Mesenchymal stem cell (in vitro differentiated cells and primary cell): ENCODE measurements at regions not wholly inside any gene's neighbourhood (a gene's known extent, or its start where the extent isn't known, plus 50 kb on each side); places are given as distances from the start of the nearest gene placed in this dataset.

Experiments
- DNase-seq: peaks from one replicate; pipeline ENCODE4 v3.0.0-alpha.2; 2013
- H2AFZ ChIP-seq: one replicate; pipeline ENCODE4 v1.6.1; 2013; ENCODE audit warnings: low read depth, mild to moderate bottlenecking, control low read depth, inconsistent platforms, low read length, moderate library complexity
- H2AK5ac ChIP-seq: 2 replicates; pipeline ENCODE4 v1.6.1; 2013; ENCODE audit warnings: low read length, moderate library complexity, mild to moderate bottlenecking, inconsistent platforms; ENCODE audit not compliant: severe bottlenecking
- H2BK120ac ChIP-seq: one replicate; pipeline ENCODE4 v1.6.1; 2013; ENCODE audit warnings: low read depth, mild to moderate bottlenecking, inconsistent platforms, low read length, moderate library complexity
- H2BK12ac ChIP-seq, 2 experiments: one replicate each; pipeline ENCODE4 v1.6.1; 2013; ENCODE audit warnings: inconsistent platforms in 2 of 2, low read length in 2 of 2, mild to moderate bottlenecking in 2 of 2, moderate library complexity in 2 of 2, control low read depth in 1 of 2
- H2BK15ac ChIP-seq: one replicate; pipeline ENCODE4 v1.6.1; 2013; ENCODE audit warnings: mild to moderate bottlenecking, low read depth, inconsistent platforms; ENCODE audit not compliant: poor library complexity, severe bottlenecking
- H2BK5ac ChIP-seq: 2 replicates; pipeline ENCODE4 v1.6.1; 2013; ENCODE audit warnings: low read depth, mild to moderate bottlenecking, low read length, control low read depth, inconsistent platforms; ENCODE audit not compliant: poor library complexity, severe bottlenecking
- H3K14ac ChIP-seq, 2 experiments: one replicate each; pipeline ENCODE4 v1.6.1; 2013; ENCODE audit warnings: inconsistent platforms in 2 of 2, low read length in 2 of 2, control low read depth in 1 of 2, mild to moderate bottlenecking in 1 of 2, moderate library complexity in 1 of 2
- H3K18ac ChIP-seq, 2 experiments: one replicate each; pipeline ENCODE4 v1.6.1; 2013; ENCODE audit warnings: inconsistent platforms in 2 of 2, low read length in 2 of 2, control low read depth in 1 of 2, low read depth in 1 of 2, mild to moderate bottlenecking in 1 of 2
- H3K23ac ChIP-seq, 2 experiments: one replicate each; pipeline ENCODE4 v1.6.1; 2013; ENCODE audit warnings: inconsistent platforms in 2 of 2, low read length in 2 of 2, mild to moderate bottlenecking in 2 of 2, moderate library complexity in 2 of 2, control low read depth in 1 of 2
- H3K27ac ChIP-seq: 2 replicates; pipeline ENCODE4 v1.5.1; 2013; ENCODE audit warnings: mild to moderate bottlenecking, moderate library complexity, low read length, control low read depth, inconsistent platforms; ENCODE audit not compliant: poor library complexity, severe bottlenecking
- H3K27me3 ChIP-seq, 2 experiments: 2 replicates each; pipeline versions ENCODE4 v1.6.1 to v1.7.0; 2013; ENCODE audit warnings: low read length in 2 of 2, mild to moderate bottlenecking in 2 of 2, moderate library complexity in 2 of 2, control low read depth in 1 of 2, inconsistent platforms in 1 of 2; ENCODE audit not compliant: control insufficient read depth in 1 of 2, insufficient read depth in 1 of 2
- H3K36me3 ChIP-seq, 2 experiments: 2 replicates each; pipeline versions ENCODE4 v1.6.1 to v1.7.0; 2013; ENCODE audit warnings: low read length in 2 of 2, control low read depth in 1 of 2, inconsistent platforms in 1 of 2, low read depth in 1 of 2, mild to moderate bottlenecking in 1 of 2; ENCODE audit not compliant: insufficient read depth in 2 of 2, control insufficient read depth in 1 of 2
- H3K4ac ChIP-seq, 2 experiments: one replicate each; pipeline ENCODE4 v1.6.1; 2013; ENCODE audit warnings: inconsistent platforms in 2 of 2, low read length in 2 of 2, mild to moderate bottlenecking in 2 of 2, moderate library complexity in 2 of 2, control low read depth in 1 of 2, low read depth in 1 of 2
- H3K4me1 ChIP-seq: 2 replicates; pipeline ENCODE4 v1.6.1; 2013; ENCODE audit warnings: low read depth, low read length, control low read depth; ENCODE audit not compliant: control insufficient read depth, insufficient read depth
- H3K4me2 ChIP-seq: 2 replicates; pipeline ENCODE4 v1.6.1; 2013; ENCODE audit warnings: low read length, mild to moderate bottlenecking, inconsistent platforms; ENCODE audit not compliant: poor library complexity, severe bottlenecking
- H3K4me3 ChIP-seq, 2 experiments: 2 replicates each; pipeline versions ENCODE4 v1.5.1 to v1.7.0; 2013; ENCODE audit warnings: low read length in 2 of 2, mild to moderate bottlenecking in 2 of 2, control low read depth in 1 of 2, low read depth in 1 of 2; ENCODE audit not compliant: insufficient read depth in 1 of 2
- H3K79me1 ChIP-seq: replicated peaks from 2 replicates; pipeline ENCODE4 v1.6.1; 2013; ENCODE audit warnings: mild to moderate bottlenecking, control low read depth, low read length, inconsistent platforms; ENCODE audit not compliant: poor library complexity, severe bottlenecking
- H3K9ac ChIP-seq: 2 replicates; pipeline ENCODE4 v1.7.0; 2013; ENCODE audit warnings: mild to moderate bottlenecking, low read length, moderate library complexity
- H3K9me3 ChIP-seq: 2 replicates; pipeline ENCODE4 v1.7.0; 2013; ENCODE audit warnings: mild to moderate bottlenecking, low read length; ENCODE audit not compliant: control insufficient read depth
- H4K8ac ChIP-seq: one replicate; pipeline ENCODE4 v1.6.1; 2013; ENCODE audit warnings: inconsistent platforms, mild to moderate bottlenecking, low read length, moderate library complexity
- H4K91ac ChIP-seq: one replicate; pipeline ENCODE4 v1.6.1; 2013; ENCODE audit warnings: mild to moderate bottlenecking, low read length, inconsistent platforms
- whole genome bisulfite sequencing: methylation state at CpG from one replicate; pipeline ENCODE4 v1.1.7; 2013; ENCODE audit warnings: mixed read lengths; 5-methylcytosine and 5-hydroxymethylcytosine counted together

DNA sequence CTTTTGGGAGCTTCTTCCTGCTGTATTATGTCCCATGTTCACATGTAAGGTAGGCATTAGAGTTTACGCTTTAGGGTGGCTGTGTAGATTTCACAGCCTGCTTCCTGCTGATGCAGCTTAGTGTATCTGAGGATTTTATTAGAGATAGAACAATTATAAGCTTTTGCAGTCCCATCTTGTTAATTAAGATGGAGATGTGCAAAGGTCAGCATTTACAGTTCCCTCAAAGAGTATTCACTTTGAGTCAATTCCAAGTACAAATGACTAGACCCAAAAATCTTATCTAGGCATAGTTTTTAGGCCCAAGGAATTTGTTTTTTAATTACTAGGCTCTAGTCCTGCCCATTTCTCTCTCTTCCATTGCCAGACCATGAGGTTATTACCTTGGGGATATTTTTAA lies 239.9 kb upstream of the PHF14 start:
- H2AFZ ChIP-seq: no peak overlapping the region
- H3K4me3 ChIP-seq: no peak overlapping the region
- H2BK120ac ChIP-seq: no peak overlapping the region
- no peak overlapping the region for H4K8ac ChIP-seq
- no peak overlapping the region for H3K18ac ChIP-seq
- H3K4me2 ChIP-seq: no peak overlapping the region
- no peaks in the 10 kb centered on the region for H3K4me1 ChIP-seq
- H3K27ac ChIP-seq: no peak overlapping the region
- WGBS: 92% methylated on average over 1 of the region's 1 CpG
- H2BK15ac ChIP-seq: no peak overlapping the region
- H4K91ac ChIP-seq: no peak overlapping the region
- H2BK12ac ChIP-seq: no peak overlapping the region
- no peak overlapping the region for H3K9ac ChIP-seq
- H3K23ac ChIP-seq: no peak overlapping the region
- H2AK5ac ChIP-seq: no peak overlapping the region
- no peaks in the 10 kb centered on the region for H3K36me3 ChIP-seq
- no peak overlapping the region for H3K4ac ChIP-seq
- no peaks in the 10 kb centered on the region for H3K27me3 ChIP-seq
- no peak overlapping the region for H3K14ac ChIP-seq
- DNase-seq: no peak
- H3K9me3 ChIP-seq: peaks cover 14% of the 10 kb centered on the region
- no peaks in the 10 kb centered on the region for H3K79me1 ChIP-seq
- H2BK5ac ChIP-seq: no peak overlapping the region

DNA sequence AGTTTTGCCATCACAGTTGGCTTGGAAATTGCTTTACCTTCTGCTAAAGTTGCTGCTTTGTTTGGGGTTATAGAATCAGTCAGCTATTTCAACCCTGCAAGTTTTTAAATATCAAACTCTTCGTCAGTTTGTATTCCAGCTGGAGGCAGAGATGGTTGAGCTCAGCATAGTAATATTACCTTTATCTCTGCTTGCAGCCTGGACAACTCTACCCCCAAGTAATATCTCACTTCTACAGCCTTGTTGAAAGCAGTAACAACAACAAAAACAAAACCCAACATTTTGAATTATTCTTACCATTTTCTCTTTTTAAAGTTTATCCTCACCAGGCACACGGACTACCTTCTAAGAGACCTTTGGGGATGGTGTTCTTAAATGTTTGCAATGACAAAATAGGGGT lies 239.1 kb upstream of the PHF14 start:
- Histone ChIP-seq H3K9ac (no peak overlapping the region), H3K36me3 (no peaks in the 10 kb centered on the region), H3K23ac (no peak overlapping the region), H3K4ac (no peak overlapping the region), H2BK5ac (no peak overlapping the region), H3K27me3 (no peaks in the 10 kb centered on the region), H4K8ac (no peak overlapping the region), H2AK5ac (no peak overlapping the region), H2BK120ac (no peak overlapping the region), H4K91ac (no peak overlapping the region), H2BK15ac (no peak overlapping the region), H3K79me1 (no peaks in the 10 kb centered on the region), H3K9me3 (peaks cover 14% of the 10 kb centered on the region), H3K4me3 (no peak overlapping the region), H3K4me2 (no peak overlapping the region), H3K27ac (no peak overlapping the region), H3K14ac (no peak overlapping the region), H3K18ac (no peak overlapping the region), H2BK12ac (no peak overlapping the region), H2AFZ (no peak overlapping the region), H3K4me1 (no peaks in the 10 kb centered on the region)
- 61% methylated on average over 2 of the region's 2 CpGs for WGBS
- no peak for DNase-seq

DNA sequence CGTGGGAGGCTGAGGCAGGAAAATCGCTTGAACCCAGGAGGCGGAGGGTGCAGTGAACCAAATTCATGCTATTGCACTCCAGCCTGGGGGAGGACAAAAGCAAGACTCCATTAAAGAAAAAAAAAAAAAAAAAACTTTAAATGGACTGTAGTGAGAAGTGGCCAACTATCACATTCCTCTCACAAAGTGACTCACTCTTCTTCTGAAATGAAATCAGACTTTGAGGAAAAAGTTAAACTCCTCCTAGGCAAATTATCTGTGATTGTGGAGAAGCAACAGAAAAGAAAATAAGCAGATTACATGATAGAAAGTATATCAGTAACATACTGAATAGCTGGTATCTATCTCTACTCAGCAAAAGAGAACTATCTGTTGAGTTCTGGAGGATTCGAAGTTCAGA lies 234.3 kb upstream of the PHF14 start:
- DNase-seq: no peak
- H3K36me3 ChIP-seq: no peaks in the 10 kb centered on the region
- no peak overlapping the region for H4K8ac ChIP-seq
- no peak overlapping the region for H2BK5ac ChIP-seq
- H3K9ac ChIP-seq: no peak overlapping the region
- H2BK12ac ChIP-seq: no peak overlapping the region
- H2BK120ac ChIP-seq: no peak overlapping the region
- H2AFZ ChIP-seq: no peak overlapping the region
- H4K91ac ChIP-seq: no peak overlapping the region
- H2BK15ac ChIP-seq: no peak overlapping the region
- no peak overlapping the region for H3K4me2 ChIP-seq
- H3K23ac ChIP-seq: no peak overlapping the region
- no peaks in the 10 kb centered on the region for H3K79me1 ChIP-seq
- H3K9me3 ChIP-seq: peaks cover 9% of the 10 kb centered on the region
- no peak overlapping the region for H3K27ac ChIP-seq
- H3K4ac ChIP-seq: no peak overlapping the region
- H2AK5ac ChIP-seq: no peak overlapping the region
- H3K18ac ChIP-seq: no peak overlapping the region
- 93% methylated on average over 4 of the region's 4 CpGs for WGBS
- H3K27me3 ChIP-seq: no peaks in the 10 kb centered on the region
- no peaks in the 10 kb centered on the region for H3K4me1 ChIP-seq
- no peak overlapping the region for H3K14ac ChIP-seq
- H3K4me3 ChIP-seq: no peak overlapping the region

DNA sequence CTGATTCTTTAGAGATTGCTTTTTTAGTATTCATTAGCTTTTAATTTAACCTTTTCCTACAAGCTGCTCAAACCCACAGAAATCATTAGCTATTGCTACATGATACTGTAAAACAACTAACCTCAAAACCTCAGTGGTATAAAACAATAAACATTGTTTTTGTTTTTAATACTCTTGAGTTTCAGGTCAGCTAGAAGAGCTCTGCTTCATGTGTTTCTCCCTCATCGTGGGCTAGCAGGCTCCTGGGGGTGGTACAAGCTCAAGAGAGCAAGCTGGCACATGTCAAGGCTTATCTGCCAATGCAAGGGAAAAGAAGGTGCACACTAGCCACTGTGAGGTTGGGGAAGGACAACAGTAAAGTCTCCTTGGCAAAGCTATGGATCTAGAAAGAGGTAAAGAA lies 232.9 kb upstream of the PHF14 start:
- H2AK5ac ChIP-seq: no peak overlapping the region
- no peaks in the 10 kb centered on the region for H3K79me1 ChIP-seq
- DNase-seq: no peak
- H3K27me3 ChIP-seq: no peaks in the 10 kb centered on the region
- H3K9ac ChIP-seq: no peak overlapping the region
- no peak overlapping the region for H3K23ac ChIP-seq
- no peak overlapping the region for H2AFZ ChIP-seq
- H3K18ac ChIP-seq: no peak overlapping the region
- H3K4me1 ChIP-seq: no peaks in the 10 kb centered on the region
- H2BK5ac ChIP-seq: no peak overlapping the region
- no peak overlapping the region for H2BK15ac ChIP-seq
- H3K4me3 ChIP-seq: no peak overlapping the region
- no peak overlapping the region for H2BK12ac ChIP-seq
- H3K9me3 ChIP-seq: peaks cover under 1% of the 10 kb centered on the region
- H3K14ac ChIP-seq: no peak overlapping the region
- no peaks in the 10 kb centered on the region for H3K36me3 ChIP-seq
- H4K8ac ChIP-seq: no peak overlapping the region
- 50% methylated on average over 1 of the region's 1 CpG for WGBS
- no peak overlapping the region for H3K4ac ChIP-seq
- H4K91ac ChIP-seq: no peak overlapping the region
- H2BK120ac ChIP-seq: no peak overlapping the region
- H3K27ac ChIP-seq: no peak overlapping the region
- H3K4me2 ChIP-seq: no peak overlapping the region
